PFSK-1 (cell line): ENCODE measurements at regions not wholly inside any gene's neighbourhood (a gene's known extent, or its start where the extent isn't known, plus 50 kb on each side); places are given as distances from the start of the nearest gene placed in this dataset.

Source experiments
- FOXP2 ChIP-seq: optimal IDR thresholded peaks from 2 replicates; pipeline ENCODE3; 2011; ENCODE audit warnings: borderline replicate concordance, control low read depth, inconsistent platforms; ENCODE audit not compliant: insufficient read depth; ENCODE audit errors: extremely low read length, extremely low read depth
- POLR2AphosphoS5 ChIP-seq: IDR thresholded peaks from 2 replicates; pipeline ENCODE4 v1.6.1; 2012; ENCODE audit warnings: low read depth, mild to moderate bottlenecking, control low read depth, low read length, moderate library complexity
- SIN3A ChIP-seq: IDR thresholded peaks from 2 replicates; pipeline ENCODE4 v1.6.1; 2012; ENCODE audit warnings: mild to moderate bottlenecking, low read length, moderate library complexity, borderline replicate concordance; ENCODE audit not compliant: insufficient read depth
- TAF1 ChIP-seq: IDR thresholded peaks from 2 replicates; pipeline ENCODE4 v1.6.1; 2012; ENCODE audit warnings: low read length, control low read depth, borderline replicate concordance; ENCODE audit not compliant: insufficient read depth
- TF ChIP-seq, protein P1 (sequence below), 2 experiments: IDR thresholded peaks; 2 replicates each; pipeline versions ENCODE4 v1.6.1 to v1.8.0; 2011 to 2012; ENCODE audit warnings: low read depth in 2 of 2, low read length in 2 of 2, control low read depth in 1 of 2, inconsistent platforms in 1 of 2, mild to moderate bottlenecking in 1 of 2, moderate library complexity in 1 of 2; ENCODE audit not compliant: insufficient read depth in 1 of 2

- TF ChIP-seq, protein P1, sequence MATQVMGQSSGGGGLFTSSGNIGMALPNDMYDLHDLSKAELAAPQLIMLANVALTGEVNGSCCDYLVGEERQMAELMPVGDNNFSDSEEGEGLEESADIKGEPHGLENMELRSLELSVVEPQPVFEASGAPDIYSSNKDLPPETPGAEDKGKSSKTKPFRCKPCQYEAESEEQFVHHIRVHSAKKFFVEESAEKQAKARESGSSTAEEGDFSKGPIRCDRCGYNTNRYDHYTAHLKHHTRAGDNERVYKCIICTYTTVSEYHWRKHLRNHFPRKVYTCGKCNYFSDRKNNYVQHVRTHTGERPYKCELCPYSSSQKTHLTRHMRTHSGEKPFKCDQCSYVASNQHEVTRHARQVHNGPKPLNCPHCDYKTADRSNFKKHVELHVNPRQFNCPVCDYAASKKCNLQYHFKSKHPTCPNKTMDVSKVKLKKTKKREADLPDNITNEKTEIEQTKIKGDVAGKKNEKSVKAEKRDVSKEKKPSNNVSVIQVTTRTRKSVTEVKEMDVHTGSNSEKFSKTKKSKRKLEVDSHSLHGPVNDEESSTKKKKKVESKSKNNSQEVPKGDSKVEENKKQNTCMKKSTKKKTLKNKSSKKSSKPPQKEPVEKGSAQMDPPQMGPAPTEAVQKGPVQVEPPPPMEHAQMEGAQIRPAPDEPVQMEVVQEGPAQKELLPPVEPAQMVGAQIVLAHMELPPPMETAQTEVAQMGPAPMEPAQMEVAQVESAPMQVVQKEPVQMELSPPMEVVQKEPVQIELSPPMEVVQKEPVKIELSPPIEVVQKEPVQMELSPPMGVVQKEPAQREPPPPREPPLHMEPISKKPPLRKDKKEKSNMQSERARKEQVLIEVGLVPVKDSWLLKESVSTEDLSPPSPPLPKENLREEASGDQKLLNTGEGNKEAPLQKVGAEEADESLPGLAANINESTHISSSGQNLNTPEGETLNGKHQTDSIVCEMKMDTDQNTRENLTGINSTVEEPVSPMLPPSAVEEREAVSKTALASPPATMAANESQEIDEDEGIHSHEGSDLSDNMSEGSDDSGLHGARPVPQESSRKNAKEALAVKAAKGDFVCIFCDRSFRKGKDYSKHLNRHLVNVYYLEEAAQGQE (IDR thresholded peaks at IDR 0.05; ENCODE audit: insufficient read depth in 1 of 2, low read depth in 2 of 2, low read length in 2 of 2): no peak
- TF ChIP-seq POLR2AphosphoS5 (no peak), TAF1 (no peak), SIN3A (no peak), FOXP2 (no peak)
Observed at GRCh38 chr3:78052746-78053145, 1012.8 kb downstream of the ROBO2 start.
